ENCODE measurements at regions not wholly inside any gene's neighbourhood (a gene's known extent, or its start where the extent isn't known, plus 50 kb on each side); places are given as distances from the start of the nearest gene placed in this dataset.

- Histone ChIP-seq H2AK9ac (replicated peaks; ENCODE audit: low read depth, low read length, poor library complexity) (no peak overlapping the region), H2AFZ (replicated peaks; ENCODE audit: low read length, poor library complexity) (no peak overlapping the region), H3K56ac (ENCODE audit: extremely low read depth, insufficient read depth, low read length) (no peak overlapping the region), H3K9me3 (ENCODE audit: control insufficient read depth, insufficient read depth, low read length) (no peaks in the 10 kb centered on the region; the same call in 1 of the 2 replicates), H2BK20ac (ENCODE audit: low read depth, low read length) (peak overlapping the region; percentile 26; the same call in 1 of the 2 replicates), H4K20me1 (ENCODE audit: insufficient read depth, low read length) (no peaks in the 10 kb centered on the region), H4K8ac (ENCODE audit: low read depth in 2 of 2, low read length in 2 of 2) (no peak overlapping the region), H3K9ac (ENCODE audit: low read depth, low read length) (no peak overlapping the region), H2AK5ac (ENCODE audit: low read depth, low read length) (no peak overlapping the region), H3K4me3 (ENCODE audit: insufficient read depth, low read depth, low read length) (no peak overlapping the region), H2BK5ac (ENCODE audit: low read depth, low read length, poor library complexity, severe bottlenecking) (peak overlapping the region; percentile 44), H3K4me1 (ENCODE audit: control insufficient read depth, insufficient read depth, low read length) (peaks cover 2% of the 10 kb centered on the region; the same call in 1 of the 2 replicates), H3K79me1 (ENCODE audit: low read depth in 1 of 2, low read length in 2 of 2) (0 out of 4 replicates have a peak, but pooled peaks cover 0 to 5% of the 10 kb centered on the region in 2 experiments), H3K9me1 (ENCODE audit: insufficient read depth, low read length) (no peaks in the 10 kb centered on the region), H3K4ac (ENCODE audit: low read depth, low read length) (0 out of 2 replicates have a peak overlapping the region, but pooled peaks have one; percentile 30), H3K18ac (ENCODE audit: low read depth, low read length) (no peak overlapping the region), H2BK15ac (ENCODE audit: low read depth, low read length) (no peak overlapping the region), H2BK120ac (ENCODE audit: low read depth, low read length) (peak overlapping the region; percentile 49; the same call in 1 of the 2 replicates), H3K27ac (ENCODE audit: insufficient read depth, low read length) (no peak overlapping the region), H3K23ac (ENCODE audit: low read depth, low read length) (no peak overlapping the region), H3K14ac (replicated peaks; ENCODE audit: low read depth, low read length) (no peak overlapping the region; the same call in 1 of the 2 replicates), H3K4me2 (ENCODE audit: low read depth, low read length) (no peak overlapping the region), H4K5ac (ENCODE audit: low read depth, low read length) (no peak overlapping the region), H3K27me3 (ENCODE audit: control insufficient read depth, insufficient read depth, low read length) (no peaks in the 10 kb centered on the region), H3K36me3 (ENCODE audit: control insufficient read depth, insufficient read depth, low read length) (no peaks in the 10 kb centered on the region), H4K91ac (ENCODE audit: insufficient read depth, low read depth, low read length) (no peak overlapping the region)
- CTCF ChIA-PET = interaction anchor here (0.6 kb wide), 1 partner anchor 496 kb away, joined by 7 read pairs; no protein-coding TSS in a partner anchor
- POLR2A ChIA-PET (ENCODE audit: unreplicated experiment) = no interaction called here
- TF ChIP-seq USF2 (IDR thresholded peaks at IDR 0.05; ENCODE audit: low read depth, low read length) = no peak
- TF ChIP-seq NFE2L2 (IDR thresholded peaks at IDR 0.05; ENCODE audit: low read depth, low read length) = peak; percentile 20; the same call in 1 of the 2 replicates
- TF ChIP-seq BHLHE40 (IDR thresholded peaks at IDR 0.05; ENCODE audit: low read depth, low read length) = no peak
- no peak for TF ChIP-seq CEBPB (IDR thresholded peaks at IDR 0.05; ENCODE audit: low read depth, low read length)
- no peak for TF ChIP-seq RAD21 (IDR thresholded peaks at IDR 0.05; ENCODE audit: low read length)
- in situ Hi-C loops (cut with MboI; ENCODE audit: low sequenced_read_pairs) = loop anchor here (25.0 kb wide), 1 partner anchor 449 kb away; no protein-coding TSS in a partner anchor
- no CpG with 5 or more reads among the region's 2 CpGs for WGBS, 2 experiments (ENCODE audit: extremely low coverage in 2 of 2, insufficient read length in 1 of 2)
- DNase-seq (peak; percentile 12), ATAC-seq (ENCODE audit: low read depth) (no peak; the same call in 1 of the 2 replicates)
- BruUV-seq (replicated peaks) = no TSS peak
- dilution Hi-C loops (cut with HindIII; ENCODE audit: low sequenced_read_pairs, unreplicated experiment) = no loop called here
- intact Hi-C loops (cut with micrococcal nuclease) = loop anchor here (10.0 kb wide), 1 partner anchor 621 kb away; no protein-coding TSS in a partner anchor
These were observed 164.2 kb upstream of the SOX5 start for GRCh38 chr12:24113701-24114100.

Data from IMR-90 (cell line).